ENCODE measurements at regions not wholly inside any gene's neighbourhood (a gene's known extent, or its start where the extent isn't known, plus 50 kb on each side); places are given as distances from the start of the nearest gene placed in this dataset.
"Not testable (repeated sequence)": the region's sequence is repeated elsewhere in the genome, so short reads cannot be mapped to it uniquely, and the experiment has no call there.

DNA sequence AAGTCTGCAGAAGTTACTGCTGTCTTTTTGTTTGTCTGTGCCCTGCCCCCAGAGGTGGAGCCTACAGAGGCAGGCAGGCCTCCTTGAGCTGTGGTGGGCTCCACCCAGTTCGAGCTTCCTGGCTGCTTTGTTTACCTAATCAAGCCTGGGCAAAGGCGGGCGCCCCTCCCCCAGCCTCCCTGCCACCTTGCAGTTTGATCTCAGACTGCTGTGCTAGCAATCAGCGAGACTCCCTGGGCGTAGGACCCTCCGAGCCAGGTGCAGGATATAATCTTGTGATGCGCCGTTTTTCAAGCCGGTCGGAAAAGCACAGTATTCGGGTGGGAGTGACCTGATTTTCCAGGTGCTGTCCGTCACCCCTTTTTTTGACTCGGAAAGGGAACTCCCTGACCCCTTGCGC is 75.2 kb downstream of the RPRM start:
- TF ChIP-seq, protein P1, sequence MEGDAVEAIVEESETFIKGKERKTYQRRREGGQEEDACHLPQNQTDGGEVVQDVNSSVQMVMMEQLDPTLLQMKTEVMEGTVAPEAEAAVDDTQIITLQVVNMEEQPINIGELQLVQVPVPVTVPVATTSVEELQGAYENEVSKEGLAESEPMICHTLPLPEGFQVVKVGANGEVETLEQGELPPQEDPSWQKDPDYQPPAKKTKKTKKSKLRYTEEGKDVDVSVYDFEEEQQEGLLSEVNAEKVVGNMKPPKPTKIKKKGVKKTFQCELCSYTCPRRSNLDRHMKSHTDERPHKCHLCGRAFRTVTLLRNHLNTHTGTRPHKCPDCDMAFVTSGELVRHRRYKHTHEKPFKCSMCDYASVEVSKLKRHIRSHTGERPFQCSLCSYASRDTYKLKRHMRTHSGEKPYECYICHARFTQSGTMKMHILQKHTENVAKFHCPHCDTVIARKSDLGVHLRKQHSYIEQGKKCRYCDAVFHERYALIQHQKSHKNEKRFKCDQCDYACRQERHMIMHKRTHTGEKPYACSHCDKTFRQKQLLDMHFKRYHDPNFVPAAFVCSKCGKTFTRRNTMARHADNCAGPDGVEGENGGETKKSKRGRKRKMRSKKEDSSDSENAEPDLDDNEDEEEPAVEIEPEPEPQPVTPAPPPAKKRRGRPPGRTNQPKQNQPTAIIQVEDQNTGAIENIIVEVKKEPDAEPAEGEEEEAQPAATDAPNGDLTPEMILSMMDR (conservative IDR thresholded peaks at IDR 0.05 in 1 of 2, IDR thresholded peaks at IDR 0.05 in 1 of 2; ENCODE audit: low read depth in 1 of 2, low read length in 2 of 2) = not testable (repeated sequence)
- TF ChIP-seq EZH2 (IDR thresholded peaks at IDR 0.05; ENCODE audit: low read length, missing control alignments) = not testable (repeated sequence)

Measured in fibroblast of lung (primary cell).